Ishikawa (cell line): ENCODE measurements at regions not wholly inside any gene's neighbourhood (a gene's known extent, or its start where the extent isn't known, plus 50 kb on each side); places are given as distances from the start of the nearest gene placed in this dataset.

ENCODE experiments used
- CEBPB ChIP-seq: IDR thresholded peaks from 2 replicates; pipeline ENCODE4 v1.6.1; 2012
- CREB1 ChIP-seq: IDR thresholded peaks from 2 replicates; pipeline ENCODE4 v1.6.1; 2012; ENCODE audit warnings: low read depth
- EGR1 ChIP-seq: IDR thresholded peaks from 2 replicates; pipeline ENCODE4 v1.6.1; 2012
- EP300 ChIP-seq: IDR thresholded peaks from 2 replicates; pipeline ENCODE4 v1.6.1; 2012; ENCODE audit warnings: borderline replicate concordance
- FOXM1 ChIP-seq: IDR thresholded peaks from 2 replicates; pipeline ENCODE4 v1.6.1; 2012; ENCODE audit warnings: low read depth, borderline replicate concordance
- NFIC ChIP-seq: IDR thresholded peaks from 2 replicates; pipeline ENCODE4 v1.6.1; 2012
- RAD21 ChIP-seq: IDR thresholded peaks from 2 replicates; pipeline ENCODE4 v1.6.1; 2012; ENCODE audit warnings: low read depth
- TAF1 ChIP-seq: IDR thresholded peaks from 2 replicates; pipeline ENCODE4 v1.6.1; 2012; ENCODE audit warnings: low read depth, mild to moderate bottlenecking
- TCF12 ChIP-seq: IDR thresholded peaks from 2 replicates; pipeline ENCODE4 v1.6.1; 2012; ENCODE audit warnings: low read depth
- TEAD4 ChIP-seq: IDR thresholded peaks from 2 replicates; pipeline ENCODE4 v1.6.1; 2012
- YY1 ChIP-seq: IDR thresholded peaks from 2 replicates; pipeline ENCODE4 v1.6.1; 2012; ENCODE audit warnings: low read depth
- ZBTB7A ChIP-seq: IDR thresholded peaks from 2 replicates; pipeline ENCODE4 v1.6.1; 2012; ENCODE audit warnings: low read depth
- TF ChIP-seq, protein P1 (sequence below): IDR thresholded peaks from 2 replicates; pipeline ENCODE4 v1.6.1; 2012; ENCODE audit warnings: low read depth, mild to moderate bottlenecking
- TF ChIP-seq, protein P2 (sequence below): IDR thresholded peaks from 2 replicates; pipeline ENCODE4 v1.6.1; 2012
- TF ChIP-seq, protein P3 (sequence below): IDR thresholded peaks from 2 replicates; pipeline ENCODE4 v1.6.1; 2012

DNA sequence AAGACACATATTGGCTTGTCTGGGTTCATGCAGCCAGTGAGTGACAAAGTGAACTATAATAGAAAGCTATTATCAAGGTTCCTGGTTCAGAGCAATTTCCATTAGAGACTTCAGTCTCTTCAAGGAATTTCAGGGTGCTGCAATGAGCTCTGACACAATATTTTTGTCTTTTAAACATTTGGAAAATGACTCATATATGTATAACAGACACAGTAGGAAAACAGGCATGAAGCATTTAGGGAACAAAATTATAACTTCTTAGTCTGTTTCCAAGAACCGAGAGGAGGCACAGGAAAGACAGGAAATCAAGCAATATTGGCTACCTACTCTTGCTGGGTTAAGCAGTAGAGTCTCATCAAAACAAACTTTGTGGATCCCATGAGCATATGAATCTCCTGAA lies 170.4 kb downstream of the PTPRC start:
- TF ChIP-seq RAD21 (no peak), CEBPB (no peak), ZBTB7A (no peak), NFIC (no peak), FOXM1 (no peak), TCF12 (no peak), CREB1 (no peak), EGR1 (no peak), EP300 (no peak), YY1 (no peak), TAF1 (no peak), TEAD4 (no peak)
- TF ChIP-seq, protein P1, sequence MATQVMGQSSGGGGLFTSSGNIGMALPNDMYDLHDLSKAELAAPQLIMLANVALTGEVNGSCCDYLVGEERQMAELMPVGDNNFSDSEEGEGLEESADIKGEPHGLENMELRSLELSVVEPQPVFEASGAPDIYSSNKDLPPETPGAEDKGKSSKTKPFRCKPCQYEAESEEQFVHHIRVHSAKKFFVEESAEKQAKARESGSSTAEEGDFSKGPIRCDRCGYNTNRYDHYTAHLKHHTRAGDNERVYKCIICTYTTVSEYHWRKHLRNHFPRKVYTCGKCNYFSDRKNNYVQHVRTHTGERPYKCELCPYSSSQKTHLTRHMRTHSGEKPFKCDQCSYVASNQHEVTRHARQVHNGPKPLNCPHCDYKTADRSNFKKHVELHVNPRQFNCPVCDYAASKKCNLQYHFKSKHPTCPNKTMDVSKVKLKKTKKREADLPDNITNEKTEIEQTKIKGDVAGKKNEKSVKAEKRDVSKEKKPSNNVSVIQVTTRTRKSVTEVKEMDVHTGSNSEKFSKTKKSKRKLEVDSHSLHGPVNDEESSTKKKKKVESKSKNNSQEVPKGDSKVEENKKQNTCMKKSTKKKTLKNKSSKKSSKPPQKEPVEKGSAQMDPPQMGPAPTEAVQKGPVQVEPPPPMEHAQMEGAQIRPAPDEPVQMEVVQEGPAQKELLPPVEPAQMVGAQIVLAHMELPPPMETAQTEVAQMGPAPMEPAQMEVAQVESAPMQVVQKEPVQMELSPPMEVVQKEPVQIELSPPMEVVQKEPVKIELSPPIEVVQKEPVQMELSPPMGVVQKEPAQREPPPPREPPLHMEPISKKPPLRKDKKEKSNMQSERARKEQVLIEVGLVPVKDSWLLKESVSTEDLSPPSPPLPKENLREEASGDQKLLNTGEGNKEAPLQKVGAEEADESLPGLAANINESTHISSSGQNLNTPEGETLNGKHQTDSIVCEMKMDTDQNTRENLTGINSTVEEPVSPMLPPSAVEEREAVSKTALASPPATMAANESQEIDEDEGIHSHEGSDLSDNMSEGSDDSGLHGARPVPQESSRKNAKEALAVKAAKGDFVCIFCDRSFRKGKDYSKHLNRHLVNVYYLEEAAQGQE: no peak
- TF ChIP-seq, protein P2, sequence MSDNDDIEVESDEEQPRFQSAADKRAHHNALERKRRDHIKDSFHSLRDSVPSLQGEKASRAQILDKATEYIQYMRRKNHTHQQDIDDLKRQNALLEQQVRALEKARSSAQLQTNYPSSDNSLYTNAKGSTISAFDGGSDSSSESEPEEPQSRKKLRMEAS: no peak
- TF ChIP-seq, protein P3, sequence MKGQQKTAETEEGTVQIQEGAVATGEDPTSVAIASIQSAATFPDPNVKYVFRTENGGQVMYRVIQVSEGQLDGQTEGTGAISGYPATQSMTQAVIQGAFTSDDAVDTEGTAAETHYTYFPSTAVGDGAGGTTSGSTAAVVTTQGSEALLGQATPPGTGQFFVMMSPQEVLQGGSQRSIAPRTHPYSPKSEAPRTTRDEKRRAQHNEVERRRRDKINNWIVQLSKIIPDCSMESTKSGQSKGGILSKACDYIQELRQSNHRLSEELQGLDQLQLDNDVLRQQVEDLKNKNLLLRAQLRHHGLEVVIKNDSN: no peak

DNA sequence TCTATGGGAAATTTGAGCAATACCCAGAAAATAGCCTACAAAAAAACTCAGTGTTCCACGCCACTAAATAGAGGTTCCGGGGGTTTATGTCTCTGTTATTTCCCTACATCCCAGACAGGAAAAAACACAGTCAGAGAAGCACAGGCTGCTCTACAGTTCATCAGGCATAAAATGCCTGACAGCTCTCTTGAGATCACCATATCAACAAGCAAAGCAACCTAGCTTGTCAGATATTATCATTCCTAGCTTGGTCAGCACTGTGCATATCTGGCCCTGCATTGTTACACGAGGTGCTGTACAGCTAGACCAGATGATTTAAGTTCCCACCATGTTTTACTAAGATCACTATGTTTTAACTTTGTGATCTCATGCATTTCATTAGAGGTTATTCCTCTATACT lies 172.6 kb downstream of the PTPRC start:
- no peak for TF ChIP-seq CEBPB
- TF ChIP-seq EP300: no peak
- TF ChIP-seq, protein P2: no peak
- TF ChIP-seq TAF1: no peak
- no peak for TF ChIP-seq ZBTB7A
- no peak for TF ChIP-seq EGR1
- TF ChIP-seq CREB1: no peak
- TF ChIP-seq YY1: no peak
- TF ChIP-seq NFIC: no peak
- TF ChIP-seq TCF12: no peak
- no peak for TF ChIP-seq TEAD4
- TF ChIP-seq, protein P3: no peak
- TF ChIP-seq RAD21: no peak
- TF ChIP-seq, protein P1: no peak

DNA sequence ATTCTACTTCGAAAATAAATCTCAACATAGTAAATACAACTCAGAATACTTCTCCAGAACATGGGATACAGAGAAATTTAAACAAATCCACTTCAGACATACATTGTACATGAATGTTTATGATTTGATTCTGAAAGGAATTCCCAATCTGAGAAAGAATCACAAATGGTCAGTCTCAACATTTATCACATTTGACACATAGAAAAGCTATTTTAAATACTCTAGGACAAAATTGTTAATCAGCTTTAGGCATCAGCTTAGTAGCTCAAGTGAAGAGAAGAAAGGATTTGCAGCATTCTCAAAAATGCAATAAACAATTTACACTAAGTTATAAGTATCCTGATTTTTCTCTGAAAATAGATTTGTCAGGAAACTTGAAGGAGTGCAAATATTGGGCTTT lies 184.8 kb downstream of the PTPRC start:
- TF ChIP-seq RAD21 (no peak), YY1 (no peak), TCF12 (no peak), NFIC (no peak), EP300 (no peak)
- TF ChIP-seq, protein P3: no peak
- TF ChIP-seq, protein P1: no peak

DNA sequence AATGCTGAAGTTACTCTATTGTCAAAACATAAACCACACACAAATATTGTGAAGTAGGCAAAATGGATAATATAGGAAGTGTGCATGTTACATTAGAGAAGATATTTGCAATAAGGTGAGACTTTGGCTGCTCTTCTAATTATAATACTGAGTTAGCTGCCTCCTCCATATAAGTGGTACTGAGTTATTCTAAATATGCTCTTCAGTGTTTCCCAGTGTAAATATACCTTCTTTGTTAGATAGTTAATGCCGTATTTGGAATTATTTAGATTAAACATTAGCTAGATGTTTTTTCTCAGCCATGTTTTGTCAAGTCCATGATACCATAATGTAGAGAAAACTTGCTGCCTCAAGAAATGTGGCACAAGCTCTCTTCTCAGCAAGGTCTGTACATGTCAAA lies 186.4 kb downstream of the PTPRC start:
- TF ChIP-seq TCF12: no peak
- TF ChIP-seq RAD21: no peak
- TF ChIP-seq, protein P3: no peak
- TF ChIP-seq FOXM1: no peak
- no peak for TF ChIP-seq EP300
- TF ChIP-seq CREB1: no peak
- TF ChIP-seq, protein P2: no peak
